Upper lobe of right lung (tissue), 1 donor: ENCODE measurements at regions not wholly inside any gene's neighbourhood (a gene's known extent, or its start where the extent isn't known, plus 50 kb on each side); places are given as distances from the start of the nearest gene placed in this dataset.

Experiments used
- ATAC-seq: fragments of 200-7000 bp; cut with Tn5 transposase; one replicate; pipeline ENCODE4 v1.9.1; 2020; ENCODE audit warnings: mild to moderate bottlenecking, moderate library complexity
- DNase-seq: peaks from one replicate; pipeline ENCODE4 v3.0.0-alpha.2; 2020
- H3K27ac ChIP-seq: fragments of 200-600 bp; one replicate; pipeline ENCODE4 v1.8.0; 2022
- H3K27me3 ChIP-seq: fragments of 200-600 bp; one replicate; pipeline ENCODE4 v1.8.0; 2022; ENCODE audit warnings: mild to moderate bottlenecking
- H3K36me3 ChIP-seq: fragments of 200-600 bp; one replicate; pipeline ENCODE4 v1.8.0; 2022
- H3K4me1 ChIP-seq: fragments of 200-600 bp; one replicate; pipeline ENCODE4 v1.8.0; 2022
- H3K4me3 ChIP-seq: fragments of 200-600 bp; one replicate; pipeline ENCODE4 v1.8.0; 2022; ENCODE audit warnings: mild to moderate bottlenecking
- H3K9me3 ChIP-seq: fragments of 200-600 bp; one replicate; pipeline ENCODE4 v1.8.0; 2022
- intact Hi-C: fragments of 100-400 bp; cut with DNase I; formaldehyde crosslinking; loops from one replicate; pipeline ENCODE4 v1.11.0; 2022
- TF ChIP-seq, protein P1 (sequence below): fragments of 200-600 bp; IDR thresholded peaks from one replicate; pipeline ENCODE4 v1.8.0; 2022; ENCODE audit warnings: antibody characterized with exemption
- donor health status: DM: no; HTN: yes; CAD: no; lungs with severe emphysema.

DNA sequence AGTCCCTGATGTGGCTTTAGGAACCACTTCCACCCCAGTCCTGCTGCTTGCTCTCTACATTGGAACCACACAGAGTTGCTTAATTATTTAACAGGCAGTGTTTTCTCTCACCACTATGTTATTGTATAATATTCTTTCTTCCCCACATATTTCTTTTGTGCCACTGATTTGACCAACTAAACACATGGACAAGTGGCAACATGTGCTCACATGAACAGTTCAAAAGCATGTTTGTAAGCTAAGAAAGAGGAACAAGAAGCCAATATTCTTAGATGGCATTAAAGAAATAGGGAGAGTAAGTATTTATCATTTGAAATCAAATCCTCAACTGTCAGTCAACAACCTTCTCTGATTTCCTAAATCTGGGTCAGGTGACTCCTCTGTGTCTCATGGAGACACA lies 409.6 kb downstream of the FBXO15 start:
- no peak overlapping the region for H3K4me3 ChIP-seq
- DNase-seq (no peak), ATAC-seq (no peak)
- TF ChIP-seq, protein P1, sequence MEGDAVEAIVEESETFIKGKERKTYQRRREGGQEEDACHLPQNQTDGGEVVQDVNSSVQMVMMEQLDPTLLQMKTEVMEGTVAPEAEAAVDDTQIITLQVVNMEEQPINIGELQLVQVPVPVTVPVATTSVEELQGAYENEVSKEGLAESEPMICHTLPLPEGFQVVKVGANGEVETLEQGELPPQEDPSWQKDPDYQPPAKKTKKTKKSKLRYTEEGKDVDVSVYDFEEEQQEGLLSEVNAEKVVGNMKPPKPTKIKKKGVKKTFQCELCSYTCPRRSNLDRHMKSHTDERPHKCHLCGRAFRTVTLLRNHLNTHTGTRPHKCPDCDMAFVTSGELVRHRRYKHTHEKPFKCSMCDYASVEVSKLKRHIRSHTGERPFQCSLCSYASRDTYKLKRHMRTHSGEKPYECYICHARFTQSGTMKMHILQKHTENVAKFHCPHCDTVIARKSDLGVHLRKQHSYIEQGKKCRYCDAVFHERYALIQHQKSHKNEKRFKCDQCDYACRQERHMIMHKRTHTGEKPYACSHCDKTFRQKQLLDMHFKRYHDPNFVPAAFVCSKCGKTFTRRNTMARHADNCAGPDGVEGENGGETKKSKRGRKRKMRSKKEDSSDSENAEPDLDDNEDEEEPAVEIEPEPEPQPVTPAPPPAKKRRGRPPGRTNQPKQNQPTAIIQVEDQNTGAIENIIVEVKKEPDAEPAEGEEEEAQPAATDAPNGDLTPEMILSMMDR = no peak
- intact Hi-C loops = no loop called here
- no peaks in the 10 kb centered on the region for H3K36me3 ChIP-seq
- H3K4me1 ChIP-seq = no peaks in the 10 kb centered on the region
- H3K27ac ChIP-seq = no peak overlapping the region
- H3K27me3 ChIP-seq = no peaks in the 10 kb centered on the region
- H3K9me3 ChIP-seq = no peaks in the 10 kb centered on the region

DNA sequence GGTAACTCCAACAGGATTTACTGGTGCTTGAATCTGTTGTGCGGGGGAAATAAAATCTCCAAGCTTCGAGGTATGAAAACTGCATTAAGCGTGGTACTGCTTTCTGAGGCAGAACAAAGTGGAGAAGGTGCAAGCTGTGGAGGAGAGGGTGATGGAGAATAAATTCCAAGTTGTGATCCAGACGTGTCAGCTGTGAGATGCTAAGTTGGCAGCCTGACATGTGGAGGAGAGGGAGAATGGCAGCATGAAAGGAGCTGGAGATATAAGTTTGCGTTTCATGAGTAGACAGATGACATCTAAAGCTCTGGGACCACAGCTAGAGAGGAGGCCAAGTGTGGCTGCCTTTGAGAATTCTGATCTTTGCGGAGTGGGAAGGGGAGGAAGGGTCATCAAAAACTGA lies 411.8 kb downstream of the FBXO15 start:
- intact Hi-C loops = no loop called here
- ATAC-seq (no peak), DNase-seq (no peak)
- Histone ChIP-seq H3K27me3 (no peaks in the 10 kb centered on the region), H3K27ac (no peak overlapping the region), H3K9me3 (no peaks in the 10 kb centered on the region), H3K36me3 (no peaks in the 10 kb centered on the region), H3K4me3 (no peak overlapping the region), H3K4me1 (no peaks in the 10 kb centered on the region)
- TF ChIP-seq, protein P1 = no peak

DNA sequence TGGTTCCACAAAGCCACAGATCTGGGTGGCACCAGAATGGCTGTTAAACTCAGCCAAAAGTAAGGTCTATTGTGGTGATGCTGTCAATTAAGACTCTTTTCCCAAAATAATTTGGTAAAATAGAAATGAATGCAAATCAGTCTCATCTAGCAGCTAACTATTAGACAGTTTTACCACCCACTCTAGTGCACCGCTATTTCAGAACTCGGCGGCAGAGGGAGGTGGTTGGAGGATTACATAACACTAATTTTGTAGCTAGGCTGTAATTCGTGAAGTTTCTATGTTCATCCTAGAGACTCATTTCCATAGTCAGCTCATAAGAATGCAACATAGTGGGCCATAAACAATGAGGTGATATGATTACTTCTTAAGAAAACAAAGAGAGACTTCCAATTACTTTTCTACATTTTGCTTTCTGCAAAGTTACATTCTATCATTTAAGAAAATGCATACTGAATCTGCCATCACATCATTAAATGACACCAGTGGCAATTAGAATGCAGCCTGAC lies 413.8 kb downstream of the FBXO15 start:
- TF ChIP-seq, protein P1 = no peak
- DNase-seq = no peak
- H3K27ac ChIP-seq = no peak overlapping the region
- intact Hi-C loops = no loop called here
- H3K4me1 ChIP-seq = no peaks in the 10 kb centered on the region
- H3K27me3 ChIP-seq = no peaks in the 10 kb centered on the region
- no peak for ATAC-seq
- no peaks in the 10 kb centered on the region for H3K9me3 ChIP-seq
- no peaks in the 10 kb centered on the region for H3K36me3 ChIP-seq
- no peak overlapping the region for H3K4me3 ChIP-seq

DNA sequence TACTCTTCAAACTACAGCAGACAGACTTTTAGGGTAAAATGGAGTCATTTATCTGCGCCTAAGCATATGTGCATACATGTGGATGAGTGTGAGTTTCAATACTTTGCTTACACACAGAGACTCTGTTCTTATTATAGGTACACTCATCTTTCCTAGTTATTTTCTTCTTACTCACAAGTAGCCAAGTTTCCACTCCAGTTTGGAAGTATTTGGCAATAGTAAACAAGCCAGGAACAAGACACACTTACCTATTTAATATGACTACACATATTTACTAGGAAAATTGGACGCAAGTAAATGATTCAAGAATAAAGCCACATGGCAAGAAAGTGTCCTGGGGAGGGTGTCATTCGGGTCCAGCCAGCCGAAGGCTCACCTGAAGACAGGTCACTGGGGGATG lies 414.3 kb downstream of the FBXO15 start:
- no peak overlapping the region for H3K4me3 ChIP-seq
- no peak for DNase-seq
- H3K27me3 ChIP-seq = no peaks in the 10 kb centered on the region
- H3K9me3 ChIP-seq = no peaks in the 10 kb centered on the region
- no peaks in the 10 kb centered on the region for H3K4me1 ChIP-seq
- H3K36me3 ChIP-seq = no peaks in the 10 kb centered on the region
- intact Hi-C loops = no loop called here
- TF ChIP-seq, protein P1 = no peak
- no peak overlapping the region for H3K27ac ChIP-seq
- ATAC-seq = no peak

DNA sequence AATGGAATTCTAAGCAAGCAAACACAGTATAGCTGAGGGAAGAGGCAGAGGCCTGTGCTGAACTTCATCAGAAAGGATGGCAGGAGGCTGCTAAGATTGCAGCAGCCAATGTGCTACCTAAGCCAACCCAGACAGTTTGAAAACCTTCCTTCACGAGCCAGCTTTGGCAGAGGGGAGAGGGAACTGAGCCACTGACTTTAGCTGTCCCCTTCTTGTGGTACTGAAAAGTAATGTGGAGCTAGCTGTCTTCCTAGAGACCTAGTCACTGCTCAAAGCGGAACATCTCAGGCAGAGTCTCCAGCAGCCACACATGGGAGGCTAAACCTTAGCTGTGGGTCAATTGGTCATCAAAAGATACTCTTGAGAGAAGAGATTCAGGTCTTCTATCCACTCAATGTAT lies 419.0 kb downstream of the FBXO15 start:
- ATAC-seq (no peak), DNase-seq (no peak)
- Histone ChIP-seq H3K9me3 (no peaks in the 10 kb centered on the region), H3K27ac (no peak overlapping the region), H3K4me3 (no peak overlapping the region), H3K4me1 (no peaks in the 10 kb centered on the region), H3K27me3 (no peaks in the 10 kb centered on the region), H3K36me3 (no peaks in the 10 kb centered on the region)
- intact Hi-C loops = no loop called here
- TF ChIP-seq, protein P1 = no peak

DNA sequence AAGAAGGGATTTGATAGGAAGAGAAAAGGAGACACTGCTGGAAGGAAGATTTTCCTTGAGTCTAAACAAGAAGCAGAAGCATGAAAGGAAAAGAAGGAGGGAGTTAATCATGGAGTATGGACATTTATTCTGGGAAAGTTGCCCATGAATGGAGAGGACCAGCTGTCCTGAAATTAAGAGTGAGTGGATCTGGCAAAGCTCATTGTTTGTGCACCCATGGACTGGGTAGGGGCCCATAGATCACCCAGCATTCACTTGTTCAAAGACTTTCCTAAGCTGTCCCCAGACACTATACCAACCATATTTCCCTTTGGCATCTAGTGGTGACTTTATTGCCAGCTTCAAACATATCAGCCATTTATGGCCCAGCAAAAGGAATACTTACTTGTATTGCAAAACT lies 422.7 kb downstream of the FBXO15 start:
- no peak for ATAC-seq
- no peak for DNase-seq
- TF ChIP-seq, protein P1 = no peak
- Histone ChIP-seq H3K27me3 (no peaks in the 10 kb centered on the region), H3K9me3 (no peaks in the 10 kb centered on the region), H3K36me3 (no peaks in the 10 kb centered on the region), H3K27ac (no peak overlapping the region), H3K4me3 (no peak overlapping the region), H3K4me1 (no peaks in the 10 kb centered on the region)
- intact Hi-C loops = no loop called here
